Caco-2 (cell line): ENCODE measurements at regions not wholly inside any gene's neighbourhood (a gene's known extent, or its start where the extent isn't known, plus 50 kb on each side); places are given as distances from the start of the nearest gene placed in this dataset.

Experiments
- BruUV-seq: library from RNA; stranded (reverse); fragments of 400-500 nt; replicated peaks from 2 replicates; lab custom pipeline; 2021; lab: Mats Ljungman, UMichigan
- CTCF ChIA-PET: fragments of 300-600 bp; sonication (Branson Sonifier 250); formaldehyde crosslinking; loops from one replicate; lab custom pipeline; 2022; ENCODE audit warnings: antibody characterized with exemption; lab: Charles Lee
- POLR2A ChIA-PET: fragments of 300-600 bp; sonication (Branson Sonifier 250); formaldehyde crosslinking; loops from one replicate; lab custom pipeline; 2022; ENCODE audit warnings: antibody characterized with exemption; lab: Charles Lee
- DNase-seq, 2 experiments: peaks; one replicate each; pipeline versions ENCODE4 v3.0.0 to v3.0.0-alpha.2; 2020 to 2022
- H3K27me3 ChIP-seq: replicated peaks from 2 replicates; pipeline ENCODE4 v1.6.0; 2011; ENCODE audit warnings: low read length; ENCODE audit not compliant: control insufficient read depth, insufficient read depth
- H3K36me3 ChIP-seq: 2 replicates; pipeline ENCODE4 v1.5.1; 2011; ENCODE audit warnings: low read length; ENCODE audit not compliant: control insufficient read depth, insufficient read depth
- H3K4me1 ChIP-seq: fragments of 250-450 bp; sonication (Bioruptor Pico); 2 replicates; pipeline ENCODE4 v1.5.1; 2020; ENCODE audit warnings: mild to moderate bottlenecking
- H3K4me3 ChIP-seq: 2 replicates; pipeline ENCODE4 v1.5.1; 2011; ENCODE audit warnings: low read depth, mild to moderate bottlenecking, control low read depth, low read length
- H3K9me3 ChIP-seq: fragments of 250-450 bp; sonication (Bioruptor Pico); 2 replicates; pipeline ENCODE4 v1.5.1; 2020; ENCODE audit warnings: mild to moderate bottlenecking, moderate library complexity
- H3K27ac Mint-ChIP-seq: one replicate; pipeline ENCODE4 v1.8.0; 2022; ENCODE audit warnings: mixed read lengths; ENCODE audit not compliant: unreplicated experiment
- H3K27me3 Mint-ChIP-seq: one replicate; pipeline ENCODE4 v1.8.0; 2022; ENCODE audit warnings: mixed read lengths; ENCODE audit not compliant: insufficient read depth, unreplicated experiment
- H3K36me3 Mint-ChIP-seq: one replicate; pipeline ENCODE4 v1.8.0; 2022; ENCODE audit warnings: mild to moderate bottlenecking, mixed read lengths; ENCODE audit not compliant: insufficient read depth, unreplicated experiment
- H3K4me1 Mint-ChIP-seq: one replicate; pipeline ENCODE4 v1.8.0; 2022; ENCODE audit warnings: low read depth, mixed read lengths; ENCODE audit not compliant: unreplicated experiment
- H3K4me3 Mint-ChIP-seq: one replicate; pipeline ENCODE4 v1.8.0; 2022; ENCODE audit warnings: mild to moderate bottlenecking, moderate library complexity, mixed read lengths; ENCODE audit not compliant: unreplicated experiment
- H3K9me3 Mint-ChIP-seq: one replicate; pipeline ENCODE4 v1.8.0; 2022; ENCODE audit warnings: mixed read lengths; ENCODE audit not compliant: unreplicated experiment
- intact Hi-C: fragments of 100-400 bp; cut with micrococcal nuclease; formaldehyde crosslinking; loops from one replicate; pipeline ENCODE4 v1.10.0; 2022; ENCODE audit not compliant: unreplicated experiment
- TF ChIP-seq, protein P1 (sequence below), 2 experiments: fragments of 200-600 bp in 1 of 2; IDR thresholded peaks; 1 replicate in 1 of 2; 2 replicates in 1 of 2; pipeline versions ENCODE4 v1.5.1 to v1.8.0; 2011 to 2022; ENCODE audit warnings: antibody characterized with exemption in 1 of 2, control low read depth in 1 of 2, inconsistent platforms in 1 of 2, low read depth in 1 of 2, low read length in 1 of 2, mild to moderate bottlenecking in 1 of 2, moderate library complexity in 1 of 2; ENCODE audit not compliant: insufficient read depth in 1 of 2, severe bottlenecking in 1 of 2, unreplicated experiment in 1 of 2

DNA sequence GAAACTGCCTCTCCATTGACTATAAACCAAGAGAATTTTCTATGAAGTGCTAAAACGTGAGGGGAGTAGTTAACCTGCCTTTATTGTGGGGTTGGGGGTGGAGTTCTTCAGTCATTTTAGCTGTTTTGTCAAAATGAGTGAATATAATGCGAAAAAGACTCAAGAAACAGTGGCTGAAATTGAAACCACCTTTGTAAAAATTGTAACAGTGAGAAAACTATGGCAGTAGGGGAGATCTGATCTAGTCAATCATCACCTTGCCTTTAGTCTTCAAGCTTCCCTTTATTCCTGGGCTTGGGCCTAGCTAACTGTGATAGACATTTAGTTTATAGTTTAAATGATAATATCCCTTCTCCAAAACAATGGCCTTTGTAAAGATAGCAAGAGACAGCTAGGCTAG, 1927.3 kb downstream of the STIM2 start:
- Histone ChIP-seq H3K4me1 (no peaks in the 10 kb centered on the region), H3K36me3 (no peaks in the 10 kb centered on the region), H3K27me3 (no peaks in the 10 kb centered on the region), H3K9me3 (no peaks in the 10 kb centered on the region), H3K4me3 (no peak overlapping the region)
- BruUV-seq = no TSS peak
- H3K27ac Mint-ChIP-seq = no peak overlapping the region
- ChIA-PET POLR2A (no interaction called here), CTCF (no interaction called here)
- no peaks in the 10 kb centered on the region for H3K36me3 Mint-ChIP-seq
- no peaks in the 10 kb centered on the region for H3K9me3 Mint-ChIP-seq
- intact Hi-C loops = no loop called here
- no peaks in the 10 kb centered on the region for H3K27me3 Mint-ChIP-seq
- peaks cover 5% of the 10 kb centered on the region for H3K4me1 Mint-ChIP-seq
- TF ChIP-seq, protein P1, sequence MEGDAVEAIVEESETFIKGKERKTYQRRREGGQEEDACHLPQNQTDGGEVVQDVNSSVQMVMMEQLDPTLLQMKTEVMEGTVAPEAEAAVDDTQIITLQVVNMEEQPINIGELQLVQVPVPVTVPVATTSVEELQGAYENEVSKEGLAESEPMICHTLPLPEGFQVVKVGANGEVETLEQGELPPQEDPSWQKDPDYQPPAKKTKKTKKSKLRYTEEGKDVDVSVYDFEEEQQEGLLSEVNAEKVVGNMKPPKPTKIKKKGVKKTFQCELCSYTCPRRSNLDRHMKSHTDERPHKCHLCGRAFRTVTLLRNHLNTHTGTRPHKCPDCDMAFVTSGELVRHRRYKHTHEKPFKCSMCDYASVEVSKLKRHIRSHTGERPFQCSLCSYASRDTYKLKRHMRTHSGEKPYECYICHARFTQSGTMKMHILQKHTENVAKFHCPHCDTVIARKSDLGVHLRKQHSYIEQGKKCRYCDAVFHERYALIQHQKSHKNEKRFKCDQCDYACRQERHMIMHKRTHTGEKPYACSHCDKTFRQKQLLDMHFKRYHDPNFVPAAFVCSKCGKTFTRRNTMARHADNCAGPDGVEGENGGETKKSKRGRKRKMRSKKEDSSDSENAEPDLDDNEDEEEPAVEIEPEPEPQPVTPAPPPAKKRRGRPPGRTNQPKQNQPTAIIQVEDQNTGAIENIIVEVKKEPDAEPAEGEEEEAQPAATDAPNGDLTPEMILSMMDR (IDR thresholded peaks at IDR 0.05; ENCODE audit: insufficient read depth in 1 of 2, low read depth in 1 of 2, low read length in 1 of 2, severe bottlenecking in 1 of 2, unreplicated experiment in 1 of 2) = no peak
- no peak overlapping the region for H3K4me3 Mint-ChIP-seq
- DNase-seq = no peak

DNA sequence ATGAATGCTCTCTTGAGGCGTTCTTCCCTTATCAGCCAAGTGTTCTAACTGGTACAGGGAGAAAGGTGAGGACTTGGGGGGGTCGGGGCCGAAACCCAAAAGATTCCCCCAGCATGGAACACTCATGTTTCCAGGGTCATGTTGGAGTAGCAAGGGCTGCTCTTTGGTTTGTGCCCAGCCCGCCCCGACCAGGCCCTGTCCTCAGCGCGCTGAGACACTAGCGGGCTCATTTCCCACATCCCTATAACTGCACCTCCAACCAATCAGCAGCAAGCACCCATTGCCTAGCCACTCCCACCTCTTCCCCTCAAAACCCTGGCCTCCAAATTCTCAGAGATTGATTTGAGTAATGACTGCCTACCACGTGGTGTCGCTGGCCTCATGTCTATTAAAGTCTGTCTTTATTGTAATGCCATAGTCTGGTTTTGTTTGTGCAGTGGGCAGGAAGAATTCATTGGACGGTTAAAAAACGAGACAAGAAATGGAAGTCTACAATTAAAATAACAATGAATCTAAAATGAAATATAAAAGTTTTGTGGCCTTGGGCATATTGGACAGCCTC, 1928.4 kb downstream of the STIM2 start:
- POLR2A ChIA-PET = no interaction called here
- no peak overlapping the region for H3K4me3 Mint-ChIP-seq
- CTCF ChIA-PET = no interaction called here
- H3K9me3 ChIP-seq = no peaks in the 10 kb centered on the region
- intact Hi-C loops = no loop called here
- peaks cover 5% of the 10 kb centered on the region for H3K4me1 Mint-ChIP-seq
- no peaks in the 10 kb centered on the region for H3K4me1 ChIP-seq
- no peaks in the 10 kb centered on the region for H3K27me3 Mint-ChIP-seq
- no TSS peak for BruUV-seq
- TF ChIP-seq, protein P1 (IDR thresholded peaks at IDR 0.05; ENCODE audit: insufficient read depth in 1 of 2, low read depth in 1 of 2, low read length in 1 of 2, severe bottlenecking in 1 of 2, unreplicated experiment in 1 of 2) = no peak
- no peaks in the 10 kb centered on the region for H3K36me3 Mint-ChIP-seq
- no peak overlapping the region for H3K4me3 ChIP-seq
- H3K9me3 Mint-ChIP-seq = no peaks in the 10 kb centered on the region
- H3K36me3 ChIP-seq = no peaks in the 10 kb centered on the region
- no peak overlapping the region for H3K27ac Mint-ChIP-seq
- H3K27me3 ChIP-seq = no peaks in the 10 kb centered on the region
- no peak for DNase-seq

DNA sequence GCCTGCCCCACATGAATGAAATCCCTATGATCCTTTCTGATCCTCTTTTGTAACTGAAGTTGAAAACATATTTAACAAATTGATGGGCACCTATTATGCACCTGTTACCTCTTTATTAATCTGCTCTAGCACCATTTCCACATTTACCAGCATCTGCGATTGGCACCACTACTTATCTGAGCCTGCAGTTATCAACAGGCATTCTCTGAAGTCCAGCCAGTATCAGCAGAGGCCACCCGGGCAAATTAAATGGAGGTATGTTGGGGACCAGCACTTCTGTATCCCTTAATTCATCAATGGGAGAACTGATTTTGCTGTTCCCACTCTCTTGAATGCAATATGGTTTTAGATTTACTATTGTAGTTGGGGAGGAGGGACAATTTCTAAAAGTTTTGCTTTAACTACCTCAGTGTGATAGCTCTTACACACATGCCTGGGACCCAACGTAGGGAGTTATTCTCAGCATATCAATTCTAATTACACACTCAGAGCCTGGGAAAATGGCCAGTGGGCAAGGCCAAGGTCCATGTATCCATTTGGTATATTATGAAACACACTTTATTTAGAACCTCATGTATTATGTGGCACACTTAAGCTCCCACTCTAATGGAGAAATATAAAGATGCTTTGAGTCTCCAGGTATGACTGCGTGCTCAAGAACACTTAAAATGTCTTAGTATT, 1927.1 kb upstream of the PCDH7 start:
- no TSS peak for BruUV-seq
- intact Hi-C loops = no loop called here
- ChIA-PET POLR2A (no interaction called here), CTCF (no interaction called here)
- Histone ChIP-seq H3K27me3 (no peaks in the 10 kb centered on the region), H3K4me1 (no peaks in the 10 kb centered on the region), H3K9me3 (no peaks in the 10 kb centered on the region), H3K36me3 (no peaks in the 10 kb centered on the region), H3K4me3 (no peak overlapping the region)
- TF ChIP-seq, protein P1 (IDR thresholded peaks at IDR 0.05; ENCODE audit: insufficient read depth in 1 of 2, low read depth in 1 of 2, low read length in 1 of 2, severe bottlenecking in 1 of 2, unreplicated experiment in 1 of 2) = no peak
- peaks cover 5% of the 10 kb centered on the region for H3K4me1 Mint-ChIP-seq
- no peak for DNase-seq
- H3K27ac Mint-ChIP-seq = no peak overlapping the region
- no peak overlapping the region for H3K4me3 Mint-ChIP-seq
- H3K36me3 Mint-ChIP-seq = no peaks in the 10 kb centered on the region
- no peaks in the 10 kb centered on the region for H3K9me3 Mint-ChIP-seq
- H3K27me3 Mint-ChIP-seq = no peaks in the 10 kb centered on the region
